Nephron (organoid): ENCODE measurements at regions not wholly inside any gene's neighbourhood (a gene's known extent, or its start where the extent isn't known, plus 50 kb on each side); places are given as distances from the start of the nearest gene placed in this dataset.
A peak's percentile ranks its signal among the peaks of the same experiment; 100 is the strongest.

Source experiments
- H3K27ac Mint-ChIP-seq, 3 experiments: 2 replicates each; pipeline ENCODE4 v1.8.0; 2020; ENCODE audit warnings: mixed read lengths in 3 of 3, mild to moderate bottlenecking in 2 of 3, moderate library complexity in 1 of 3
- H3K27me3 Mint-ChIP-seq: 2 replicates; pipeline ENCODE4 v1.8.0; 2021; ENCODE audit warnings: low read depth, mild to moderate bottlenecking, moderate library complexity, mixed read lengths
- H3K36me3 Mint-ChIP-seq: 2 replicates; pipeline ENCODE4 v1.8.0; 2020; ENCODE audit warnings: low read depth, mixed read lengths
- H3K4me1 Mint-ChIP-seq: 2 replicates; pipeline ENCODE4 v1.8.0; 2020; ENCODE audit warnings: mixed read lengths
- H3K4me3 Mint-ChIP-seq, 3 experiments: 2 replicates each; pipeline ENCODE4 v1.8.0; 2020; ENCODE audit warnings: mild to moderate bottlenecking in 3 of 3, mixed read lengths in 3 of 3, moderate library complexity in 2 of 3
- H3K9me3 Mint-ChIP-seq: 2 replicates; pipeline ENCODE4 v1.8.0; 2020; ENCODE audit warnings: mixed read lengths
- TF ChIP-seq, protein P1 (sequence below), 3 experiments: fragments of 200-600 bp; sonication (generic); IDR thresholded peaks; one replicate each; pipeline ENCODE4 v1.5.0; 2021; ENCODE audit warnings: antibody characterized with exemption in 3 of 3; ENCODE audit not compliant: unreplicated experiment in 3 of 3

GRCh38 chr4:54585321-54586000 is 72.3 kb upstream of the KIT start:
- Mint-ChIP-seq H3K4me3 (no peak overlapping the region), H3K4me1 (no peaks in the 10 kb centered on the region), H3K27ac (no peak overlapping the region), H3K27me3 (no peaks in the 10 kb centered on the region), H3K36me3 (no peaks in the 10 kb centered on the region), H3K9me3 (no peaks in the 10 kb centered on the region)
- TF ChIP-seq, protein P1, sequence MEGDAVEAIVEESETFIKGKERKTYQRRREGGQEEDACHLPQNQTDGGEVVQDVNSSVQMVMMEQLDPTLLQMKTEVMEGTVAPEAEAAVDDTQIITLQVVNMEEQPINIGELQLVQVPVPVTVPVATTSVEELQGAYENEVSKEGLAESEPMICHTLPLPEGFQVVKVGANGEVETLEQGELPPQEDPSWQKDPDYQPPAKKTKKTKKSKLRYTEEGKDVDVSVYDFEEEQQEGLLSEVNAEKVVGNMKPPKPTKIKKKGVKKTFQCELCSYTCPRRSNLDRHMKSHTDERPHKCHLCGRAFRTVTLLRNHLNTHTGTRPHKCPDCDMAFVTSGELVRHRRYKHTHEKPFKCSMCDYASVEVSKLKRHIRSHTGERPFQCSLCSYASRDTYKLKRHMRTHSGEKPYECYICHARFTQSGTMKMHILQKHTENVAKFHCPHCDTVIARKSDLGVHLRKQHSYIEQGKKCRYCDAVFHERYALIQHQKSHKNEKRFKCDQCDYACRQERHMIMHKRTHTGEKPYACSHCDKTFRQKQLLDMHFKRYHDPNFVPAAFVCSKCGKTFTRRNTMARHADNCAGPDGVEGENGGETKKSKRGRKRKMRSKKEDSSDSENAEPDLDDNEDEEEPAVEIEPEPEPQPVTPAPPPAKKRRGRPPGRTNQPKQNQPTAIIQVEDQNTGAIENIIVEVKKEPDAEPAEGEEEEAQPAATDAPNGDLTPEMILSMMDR (IDR thresholded peaks at IDR 0.05; ENCODE audit: unreplicated experiment in 3 of 3) = no peak

DNA sequence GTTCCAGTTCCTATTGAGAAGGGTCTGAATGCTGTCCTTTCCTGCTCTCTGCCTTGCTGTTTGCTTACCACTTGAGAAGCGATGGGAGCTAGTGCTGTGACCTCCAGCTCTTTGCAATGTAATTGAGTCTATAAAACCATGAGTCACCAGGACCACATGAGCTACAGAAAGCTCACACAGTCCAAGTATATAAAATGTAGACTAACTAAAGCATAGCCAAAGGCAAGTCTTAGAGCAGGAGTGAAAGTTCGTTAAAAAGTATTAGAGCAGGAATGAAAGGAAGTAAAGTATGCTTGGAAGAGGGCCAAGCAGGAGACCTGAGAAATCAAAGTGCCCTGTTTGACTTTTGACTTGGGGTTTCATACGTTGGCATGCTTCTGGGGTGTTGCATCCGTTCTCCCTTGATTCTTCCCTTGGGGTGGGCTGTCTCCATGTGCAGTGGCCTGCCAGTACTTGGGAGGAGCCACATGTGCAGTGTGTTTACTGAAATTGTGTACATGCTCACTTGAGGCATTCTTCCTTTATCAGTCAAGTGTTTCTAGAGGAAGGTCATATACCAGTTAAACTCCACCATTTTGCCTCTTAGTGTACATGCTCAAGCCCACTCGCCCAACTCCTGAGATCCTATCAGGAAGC is 71.3 kb upstream of the KIT start:
- Mint-ChIP-seq H3K27me3 (no peaks in the 10 kb centered on the region), H3K36me3 (no peaks in the 10 kb centered on the region)
- TF ChIP-seq, protein P1 (IDR thresholded peaks at IDR 0.05; ENCODE audit: unreplicated experiment in 3 of 3) = no peak

GRCh38 chr4:54587107-54587891 is 70.5 kb upstream of the KIT start:
- H3K9me3 Mint-ChIP-seq = no peaks in the 10 kb centered on the region
- no peaks in the 10 kb centered on the region for H3K4me1 Mint-ChIP-seq
- TF ChIP-seq, protein P1 (IDR thresholded peaks at IDR 0.05; ENCODE audit: unreplicated experiment in 3 of 3) = no peak
- H3K27ac Mint-ChIP-seq = no peak overlapping the region
- H3K4me3 Mint-ChIP-seq = no peak overlapping the region
- H3K36me3 Mint-ChIP-seq = no peaks in the 10 kb centered on the region
- no peaks in the 10 kb centered on the region for H3K27me3 Mint-ChIP-seq

More for the DNA sequence above, 71.3 kb upstream of the KIT start:
- Mint-ChIP-seq H3K4me1 (no peaks in the 10 kb centered on the region), H3K4me3 (no peak overlapping the region), H3K27ac (peak overlapping the region in 1 of 3 experiments; percentile 73), H3K9me3 (no peaks in the 10 kb centered on the region)

GRCh38 chr4:54588404-54588803 is 69.4 kb upstream of the KIT start:
- Mint-ChIP-seq H3K4me1 (no peaks in the 10 kb centered on the region), H3K9me3 (no peaks in the 10 kb centered on the region), H3K4me3 (no peak overlapping the region), H3K27ac (no peak overlapping the region), H3K27me3 (no peaks in the 10 kb centered on the region), H3K36me3 (no peaks in the 10 kb centered on the region)
- TF ChIP-seq, protein P1 (IDR thresholded peaks at IDR 0.05; ENCODE audit: unreplicated experiment in 3 of 3) = no peak

DNA sequence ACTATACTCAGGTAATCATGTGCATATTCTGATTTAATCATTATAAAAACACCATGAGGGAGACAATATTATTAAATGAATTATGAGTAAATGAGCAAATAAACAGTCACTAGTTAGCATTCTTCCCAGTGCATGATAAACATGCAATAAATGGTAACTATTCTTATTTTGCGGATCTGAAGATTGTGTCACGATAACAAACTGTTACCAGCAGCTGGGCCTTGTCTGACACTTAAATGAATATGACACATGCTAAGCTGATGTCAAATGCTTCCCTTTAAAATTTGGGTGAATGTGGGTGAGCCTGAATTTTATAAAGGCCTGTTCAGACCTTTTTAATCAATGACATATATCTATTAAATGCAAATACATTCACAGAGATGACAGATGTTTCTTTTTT is 68.2 kb upstream of the KIT start:
- Mint-ChIP-seq H3K4me1 (no peaks in the 10 kb centered on the region), H3K4me3 (no peak overlapping the region), H3K27me3 (no peaks in the 10 kb centered on the region), H3K36me3 (no peaks in the 10 kb centered on the region), H3K27ac (no peak overlapping the region), H3K9me3 (no peaks in the 10 kb centered on the region)
- TF ChIP-seq, protein P1 (IDR thresholded peaks at IDR 0.05; ENCODE audit: unreplicated experiment in 3 of 3) = no peak
